AG04450 (cell line): ENCODE measurements at regions not wholly inside any gene's neighbourhood (a gene's known extent, or its start where the extent isn't known, plus 50 kb on each side); places are given as distances from the start of the nearest gene placed in this dataset.
"Not testable (repeated sequence)": the region's sequence is repeated elsewhere in the genome, so short reads cannot be mapped to it uniquely, and the experiment has no call there.

Experiments
- CTCF ChIA-PET: fragments of 300-600, 350-600 bp; formaldehyde crosslinking; extraction: SDS; loops from one replicate; lab custom pipeline; 2022; ENCODE audit warnings: antibody characterized with exemption, inconsistent platforms; lab: Charles Lee
- POLR2A ChIA-PET: fragments of 350-600 bp; formaldehyde crosslinking; extraction: SDS; loops from one replicate; lab custom pipeline; 2021; ENCODE audit warnings: antibody characterized with exemption, inconsistent platforms; lab: Yijun Ruan, JAX
- DNase-seq: peaks from one replicate; pipeline ENCODE4 v3.0.0-alpha.2; 2011; ENCODE audit warnings: low read depth, low spot score
- H3K27ac ChIP-seq: one replicate; pipeline ENCODE4 v1.5.1; 2012; ENCODE audit warnings: low read depth, low read length, control low read depth
- H3K27me3 ChIP-seq: one replicate; pipeline ENCODE4 v1.6.0; 2012; ENCODE audit warnings: low read length; ENCODE audit not compliant: control insufficient read depth, insufficient read depth
- H3K4me3 ChIP-seq: 2 replicates; pipeline ENCODE4 v1.5.1; 2011; ENCODE audit warnings: mild to moderate bottlenecking, low read depth, low read length, control low read depth
- H3K9me3 ChIP-seq: 2 replicates; pipeline ENCODE4 v1.5.1; 2012; ENCODE audit warnings: low read length; ENCODE audit not compliant: control insufficient read depth, insufficient read depth
- CTCF ChIP-seq: IDR thresholded peaks from 2 replicates; pipeline ENCODE4 v1.5.1; 2011; ENCODE audit warnings: low read depth, low read length, control low read depth, inconsistent platforms

GRCh38 chr1:147052677-147053076 lies 114.6 kb downstream of the NBPF12 start:
- Histone ChIP-seq H3K27ac (no peak overlapping the region), H3K4me3 (no peak overlapping the region), H3K27me3 (no peaks in the 10 kb centered on the region), H3K9me3 (no peaks in the 10 kb centered on the region)
- CTCF ChIA-PET = no interaction called here
- no peak for DNase-seq
- no peak for TF ChIP-seq CTCF
- POLR2A ChIA-PET = no interaction called here

DNA sequence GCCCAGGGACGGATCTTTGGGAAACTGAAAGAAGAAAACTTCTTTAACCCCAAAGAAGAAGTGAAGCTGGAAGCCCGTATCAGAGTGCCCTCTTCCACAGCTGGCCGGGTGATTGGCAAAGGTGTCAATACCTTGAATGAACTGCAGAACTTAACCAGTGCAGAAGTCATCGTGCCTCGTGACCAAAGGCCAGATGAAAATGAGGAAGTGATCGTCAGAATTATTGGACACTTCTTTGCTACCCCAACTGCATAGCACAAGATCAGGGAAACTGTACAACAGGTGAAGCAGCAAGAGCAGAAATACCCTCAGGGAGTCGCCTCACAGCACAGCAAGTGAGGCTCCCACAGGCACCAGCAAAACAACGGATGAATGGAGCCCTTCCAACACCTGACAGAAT lies 114.0 kb downstream of the NBPF12 start:
- CTCF ChIA-PET = no interaction called here
- TF ChIP-seq CTCF = no peak
- Histone ChIP-seq H3K27me3 (no peaks in the 10 kb centered on the region), H3K27ac (no peak overlapping the region), H3K9me3 (no peaks in the 10 kb centered on the region), H3K4me3 (no peak overlapping the region)
- POLR2A ChIA-PET = no interaction called here
- no peak for DNase-seq

DNA sequence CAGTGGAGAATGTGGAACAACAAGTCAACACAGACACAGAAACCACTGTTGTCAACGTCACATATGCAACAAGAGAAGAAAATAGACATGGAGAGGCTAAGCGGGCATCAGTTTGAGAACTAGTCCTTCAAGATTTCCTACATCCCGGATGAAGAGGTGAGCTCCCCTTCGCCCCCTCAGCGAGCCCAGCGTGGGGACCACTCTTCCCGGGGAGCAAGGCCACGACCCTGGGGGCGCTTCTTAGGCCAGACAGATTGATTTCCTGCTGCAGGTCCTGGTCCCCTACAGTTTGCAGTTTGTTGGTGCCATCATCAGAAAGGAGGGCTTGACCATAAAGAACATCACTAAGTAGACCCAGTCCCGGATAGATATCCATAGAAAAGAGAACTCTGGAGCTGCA lies 113.0 kb downstream of the NBPF12 start:
- H3K27me3 ChIP-seq = no peaks in the 10 kb centered on the region
- no peak overlapping the region for H3K27ac ChIP-seq
- no peak overlapping the region for H3K4me3 ChIP-seq
- ChIA-PET CTCF (no interaction called here), POLR2A (no interaction called here)
- no peak for TF ChIP-seq CTCF
- no peaks in the 10 kb centered on the region for H3K9me3 ChIP-seq
- no peak for DNase-seq

DNA sequence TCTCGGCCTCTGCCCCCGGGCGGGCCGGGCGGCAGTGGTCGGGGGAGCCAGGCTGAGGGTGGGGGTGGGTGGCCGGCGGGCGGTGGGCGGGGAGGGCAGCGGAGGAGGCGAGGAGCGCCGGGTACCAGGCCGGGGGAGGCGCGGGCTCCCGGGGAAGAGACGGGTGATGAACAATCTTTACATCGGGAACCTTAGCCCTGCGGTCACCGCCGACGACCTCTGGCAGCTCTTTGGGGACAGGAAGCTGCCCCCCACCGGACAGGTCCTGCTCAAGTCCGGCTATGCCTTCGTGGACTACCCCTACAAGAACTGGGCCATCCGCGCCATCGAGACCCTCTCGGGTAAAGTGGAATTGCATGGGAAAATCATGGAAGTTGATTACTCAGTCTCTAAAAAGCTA lies 112.5 kb downstream of the NBPF12 start:
- ChIA-PET CTCF (no interaction called here), POLR2A (no interaction called here)
- no peak overlapping the region for H3K4me3 ChIP-seq
- H3K9me3 ChIP-seq = no peaks in the 10 kb centered on the region
- H3K27ac ChIP-seq = no peak overlapping the region
- no peaks in the 10 kb centered on the region for H3K27me3 ChIP-seq
- no peak for DNase-seq
- TF ChIP-seq CTCF = no peak

DNA sequence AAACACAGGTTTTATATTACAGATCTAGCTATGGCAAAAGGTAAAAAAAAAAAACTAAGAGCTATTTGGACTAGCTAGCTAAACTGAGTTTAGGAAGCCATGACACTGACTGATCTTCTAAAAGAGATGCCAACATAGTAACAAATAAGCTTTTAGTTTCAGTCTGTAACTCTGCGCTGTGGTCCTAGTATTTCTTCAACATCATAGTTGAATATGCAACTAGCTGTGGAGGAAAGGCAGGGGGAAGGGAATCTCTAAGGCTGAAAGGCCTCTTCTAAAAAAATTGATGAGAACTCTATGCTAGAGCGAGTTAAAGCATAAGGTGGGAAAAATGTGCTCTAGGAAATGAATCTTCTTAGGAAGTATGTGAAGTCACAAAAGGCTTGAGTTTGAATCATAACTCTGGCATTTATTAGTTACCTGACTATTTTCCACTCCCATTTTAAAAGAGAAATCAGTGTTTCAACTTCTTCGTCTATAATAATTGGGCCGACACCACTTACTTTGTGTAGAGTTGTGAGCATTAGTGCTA lies 108.8 kb downstream of the NBPF12 start:
- H3K27me3 ChIP-seq, DNase-seq, CTCF ChIA-PET, POLR2A ChIA-PET, H3K27ac ChIP-seq, H3K4me3 ChIP-seq, H3K9me3 ChIP-seq: not testable (repeated sequence)
